ENCODE measurements at regions not wholly inside any gene's neighbourhood (a gene's known extent, or its start where the extent isn't known, plus 50 kb on each side); places are given as distances from the start of the nearest gene placed in this dataset.
"Not testable (repeated sequence)": the region's sequence is repeated elsewhere in the genome, so short reads cannot be mapped to it uniquely, and the experiment has no call there.

GRCh38 chr5:138634804-138635203 is 59.6 kb upstream of the HSPA9 start:
- not testable (repeated sequence) for H3K4me3 Mint-ChIP-seq; DNase-seq; ATAC-seq; H3K36me3 Mint-ChIP-seq (ENCODE audit: insufficient read depth); H3K9me3 Mint-ChIP-seq; H3K4me1 Mint-ChIP-seq (ENCODE audit: low read depth)
- H3K27me3 Mint-ChIP-seq (ENCODE audit: low read depth): peaks cover 56% of the 10 kb centered on the region

GRCh38 chr5:138632900-138633489 is 57.8 kb upstream of the HSPA9 start:
- ATAC-seq: peak in 1 of 2 donors; percentile 48
- H3K27me3 Mint-ChIP-seq (ENCODE audit: low read depth): peaks cover 40% of the 10 kb centered on the region
- H3K4me3 Mint-ChIP-seq: no peak overlapping the region

GRCh38 chr5:138631096-138631928 is 56.1 kb upstream of the HSPA9 start:
- no peak for DNase-seq
- H3K27me3 Mint-ChIP-seq (ENCODE audit: low read depth): peaks cover 36% of the 10 kb centered on the region
- no peaks in the 10 kb centered on the region for H3K4me1 Mint-ChIP-seq (ENCODE audit: low read depth)
- no peaks in the 10 kb centered on the region for H3K9me3 Mint-ChIP-seq
- ATAC-seq: no peak
- no peak overlapping the region for H3K4me3 Mint-ChIP-seq
- no peaks in the 10 kb centered on the region for H3K36me3 Mint-ChIP-seq (ENCODE audit: insufficient read depth)

More at GRCh38 chr5:138632900-138633489, 57.8 kb upstream of the HSPA9 start:
- Mint-ChIP-seq H3K36me3 (ENCODE audit: insufficient read depth) (no peaks in the 10 kb centered on the region), H3K9me3 (no peaks in the 10 kb centered on the region), H3K4me1 (ENCODE audit: low read depth) (no peaks in the 10 kb centered on the region)
- DNase-seq: no peak

DNA sequence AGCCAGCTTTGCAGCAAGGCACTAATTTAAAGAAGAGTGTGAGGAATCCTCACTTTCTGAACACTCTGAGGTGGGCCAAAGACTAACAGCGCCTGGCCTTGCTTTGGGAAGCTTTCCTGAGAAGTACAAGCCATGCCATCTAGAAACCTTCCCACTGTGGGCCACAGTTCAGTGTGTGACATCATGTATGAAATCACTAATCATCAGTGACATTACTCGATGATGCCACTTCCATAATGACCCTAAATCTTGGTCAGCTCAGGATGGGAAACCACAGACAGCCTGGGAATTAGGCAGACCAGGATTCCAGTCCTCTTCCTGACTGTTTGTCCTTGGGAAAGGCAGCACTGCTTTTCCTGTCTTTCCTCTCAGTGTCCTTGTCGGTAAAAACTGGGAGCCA is 54.2 kb upstream of the HSPA9 start:
- Mint-ChIP-seq H3K4me1 (ENCODE audit: low read depth) (no peaks in the 10 kb centered on the region), H3K9me3 (no peaks in the 10 kb centered on the region), H3K4me3 (no peak overlapping the region), H3K27me3 (ENCODE audit: low read depth) (peaks cover 35% of the 10 kb centered on the region), H3K36me3 (ENCODE audit: insufficient read depth) (no peaks in the 10 kb centered on the region)
- DNase-seq: no peak
- no peak for ATAC-seq

DNA sequence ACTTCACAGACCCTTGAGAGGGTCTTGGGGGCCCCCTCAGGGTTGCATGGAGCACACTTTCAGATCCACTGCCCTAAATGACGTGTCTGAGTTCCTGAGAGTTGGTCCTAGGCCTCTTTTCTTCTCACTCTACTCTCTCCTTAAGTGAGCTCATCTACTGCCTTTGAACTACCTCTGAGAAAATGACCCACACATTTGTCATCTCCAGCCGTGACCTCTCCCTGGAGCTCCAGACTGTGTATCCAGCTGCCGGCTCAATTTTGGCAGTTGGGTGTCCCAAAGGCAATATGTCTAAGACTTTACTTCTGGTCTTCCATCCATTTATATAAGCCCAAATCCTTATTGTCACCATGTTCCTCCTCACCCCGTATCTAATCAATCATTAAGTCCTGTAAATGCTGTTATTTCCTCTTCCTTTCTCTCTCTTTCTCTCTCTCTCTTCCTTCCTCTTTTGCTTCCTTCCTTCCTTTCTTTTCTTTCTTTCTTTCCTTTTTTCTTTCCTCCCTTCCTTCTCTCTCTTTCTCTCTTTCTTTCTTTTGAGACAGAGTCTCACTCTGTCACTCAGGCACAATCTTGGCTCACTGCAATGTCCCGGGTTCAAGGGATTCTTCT is 51.2 kb upstream of the HSPA9 start:
- ATAC-seq (no peak), DNase-seq (no peak)
- peaks cover 33% of the 10 kb centered on the region for H3K27me3 Mint-ChIP-seq (ENCODE audit: low read depth)
- H3K4me1 Mint-ChIP-seq (ENCODE audit: low read depth): no peaks in the 10 kb centered on the region
- H3K36me3 Mint-ChIP-seq (ENCODE audit: insufficient read depth): no peaks in the 10 kb centered on the region
- H3K9me3 Mint-ChIP-seq: no peaks in the 10 kb centered on the region
- H3K4me3 Mint-ChIP-seq: no peak overlapping the region

DNA sequence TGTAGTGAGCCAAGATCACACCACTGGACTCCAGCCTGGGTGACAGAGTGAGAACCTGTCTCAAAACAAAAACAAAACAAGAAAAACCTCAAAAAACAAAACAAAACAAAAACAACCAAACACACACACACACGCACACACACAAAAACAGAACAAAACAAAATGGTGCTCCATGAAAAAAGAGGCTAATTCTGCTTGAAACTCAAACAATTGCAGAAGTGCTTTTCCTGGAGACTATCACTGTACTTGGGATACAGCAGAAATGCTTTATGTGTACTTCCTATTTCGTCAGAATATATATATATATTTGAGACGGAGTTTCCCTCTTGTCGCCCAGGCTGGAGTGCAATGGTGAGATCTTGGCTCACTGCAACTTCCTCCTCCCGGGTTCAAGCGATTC is 49.9 kb upstream of the HSPA9 start:
- no peak for ATAC-seq
- Mint-ChIP-seq H3K9me3 (no peaks in the 10 kb centered on the region), H3K36me3 (ENCODE audit: insufficient read depth) (no peaks in the 10 kb centered on the region), H3K4me1 (ENCODE audit: low read depth) (no peaks in the 10 kb centered on the region), H3K27me3 (ENCODE audit: low read depth) (peaks cover 39% of the 10 kb centered on the region), H3K4me3 (no peak overlapping the region)
- no peak for DNase-seq

Measured in activated T-cell treated with anti-CD3 and anti-CD28 coated beads, Interleukin-2, amount 50 U/mL, for 4 hours (primary cell).